Uterus (tissue), 2 donors: ENCODE measurements at regions not wholly inside any gene's neighbourhood (a gene's known extent, or its start where the extent isn't known, plus 50 kb on each side); places are given as distances from the start of the nearest gene placed in this dataset.

Experiments
- POLR2A ChIP-seq, 2 donors: fragments of 450-650 bp; IDR thresholded peaks; one replicate each; pipeline ENCODE4 v1.6.1; 2016; ENCODE audit warnings: antibody characterized with exemption in 2 of 2, mild to moderate bottlenecking in 1 of 2, moderate library complexity in 1 of 2
- TF ChIP-seq, protein P1 (sequence below), 4 experiments: fragments of 200-600 bp in 2 of 4; fragments of 450-650 bp in 2 of 4; sonication (generic) in 2 of 4; IDR thresholded peaks; one replicate each; pipeline ENCODE4 v1.5.1; 2016 to 2019; ENCODE audit warnings: antibody characterized with exemption in 4 of 4, mild to moderate bottlenecking in 2 of 4, moderate library complexity in 1 of 4

- TF ChIP-seq, protein P1, sequence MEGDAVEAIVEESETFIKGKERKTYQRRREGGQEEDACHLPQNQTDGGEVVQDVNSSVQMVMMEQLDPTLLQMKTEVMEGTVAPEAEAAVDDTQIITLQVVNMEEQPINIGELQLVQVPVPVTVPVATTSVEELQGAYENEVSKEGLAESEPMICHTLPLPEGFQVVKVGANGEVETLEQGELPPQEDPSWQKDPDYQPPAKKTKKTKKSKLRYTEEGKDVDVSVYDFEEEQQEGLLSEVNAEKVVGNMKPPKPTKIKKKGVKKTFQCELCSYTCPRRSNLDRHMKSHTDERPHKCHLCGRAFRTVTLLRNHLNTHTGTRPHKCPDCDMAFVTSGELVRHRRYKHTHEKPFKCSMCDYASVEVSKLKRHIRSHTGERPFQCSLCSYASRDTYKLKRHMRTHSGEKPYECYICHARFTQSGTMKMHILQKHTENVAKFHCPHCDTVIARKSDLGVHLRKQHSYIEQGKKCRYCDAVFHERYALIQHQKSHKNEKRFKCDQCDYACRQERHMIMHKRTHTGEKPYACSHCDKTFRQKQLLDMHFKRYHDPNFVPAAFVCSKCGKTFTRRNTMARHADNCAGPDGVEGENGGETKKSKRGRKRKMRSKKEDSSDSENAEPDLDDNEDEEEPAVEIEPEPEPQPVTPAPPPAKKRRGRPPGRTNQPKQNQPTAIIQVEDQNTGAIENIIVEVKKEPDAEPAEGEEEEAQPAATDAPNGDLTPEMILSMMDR (IDR thresholded peaks at IDR 0.05): no peak
- TF ChIP-seq POLR2A (IDR thresholded peaks at IDR 0.05): no peak
Observed at GRCh38 chr13:65479692-65480091, 1750.4 kb downstream of the PCDH9 start.
